HG03442 (cell line): ENCODE measurements at regions not wholly inside any gene's neighbourhood (a gene's known extent, or its start where the extent isn't known, plus 50 kb on each side); places are given as distances from the start of the nearest gene placed in this dataset.
A peak's percentile ranks its signal among the peaks of the same experiment; 100 is the strongest.
"Not testable (repeated sequence)": the region's sequence is repeated elsewhere in the genome, so short reads cannot be mapped to it uniquely, and the experiment has no call there.

Source experiments
- ATAC-seq: cut with Tn5 transposase; IDR thresholded peaks from one replicate; pipeline ENCODE4 v1.9.1; 2021; ENCODE audit warnings: mild to moderate bottlenecking, moderate library complexity; ENCODE audit not compliant: unreplicated experiment

DNA sequence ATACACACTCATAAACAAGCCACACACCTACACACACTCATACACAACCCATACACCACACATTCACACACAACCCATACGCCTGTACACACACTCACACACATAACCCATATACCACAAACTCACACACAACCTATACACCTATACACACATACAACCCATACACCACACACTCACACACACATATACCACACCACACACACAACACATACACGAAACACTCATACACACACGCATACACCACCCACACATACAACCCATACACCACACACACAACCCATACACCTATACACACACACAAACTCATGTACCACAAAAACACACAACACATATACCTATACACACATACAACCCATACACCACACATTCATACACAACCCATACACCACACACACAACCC is 164.3 kb downstream of the TMEM121 start:
- ATAC-seq: no peak

DNA sequence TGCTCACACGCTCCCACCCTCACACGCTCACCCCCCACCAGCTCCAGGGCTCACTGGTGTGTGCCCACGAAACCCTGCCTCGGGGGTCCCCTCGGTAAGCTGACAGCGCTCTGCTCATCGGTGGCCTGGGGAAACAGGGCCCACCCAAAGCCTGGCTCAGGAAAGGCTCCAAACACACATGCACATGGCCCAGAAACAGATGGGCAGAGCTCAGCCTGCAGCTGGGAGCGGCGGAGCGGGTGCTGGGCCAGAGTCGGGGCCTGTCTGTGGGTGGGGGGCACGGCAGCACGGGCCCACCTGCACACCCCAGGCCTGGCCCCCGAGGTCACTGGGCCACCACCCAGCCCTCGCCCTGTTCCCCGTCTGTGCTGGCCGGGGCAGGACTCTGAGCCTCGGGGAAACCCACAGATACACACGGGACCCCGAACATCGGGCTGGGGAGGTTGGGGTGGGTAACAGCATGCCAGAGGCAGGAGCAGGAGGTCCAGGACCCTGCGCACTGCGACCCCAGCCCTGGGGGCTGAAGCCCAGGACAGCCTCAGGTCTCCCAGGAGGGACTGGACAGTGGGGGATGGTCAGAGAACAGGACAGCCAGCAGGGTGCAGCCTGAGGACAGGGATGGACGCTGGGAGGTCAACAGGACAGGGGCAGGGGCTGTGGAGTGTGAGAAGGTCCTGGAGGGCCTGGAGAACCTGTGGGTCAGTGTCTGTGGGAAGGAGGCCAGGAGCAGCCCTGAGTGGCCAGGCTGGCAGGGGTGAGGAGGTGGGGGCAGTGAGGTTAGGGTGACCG is 165.1 kb downstream of the TMEM121 start:
- not testable (repeated sequence) for ATAC-seq

DNA sequence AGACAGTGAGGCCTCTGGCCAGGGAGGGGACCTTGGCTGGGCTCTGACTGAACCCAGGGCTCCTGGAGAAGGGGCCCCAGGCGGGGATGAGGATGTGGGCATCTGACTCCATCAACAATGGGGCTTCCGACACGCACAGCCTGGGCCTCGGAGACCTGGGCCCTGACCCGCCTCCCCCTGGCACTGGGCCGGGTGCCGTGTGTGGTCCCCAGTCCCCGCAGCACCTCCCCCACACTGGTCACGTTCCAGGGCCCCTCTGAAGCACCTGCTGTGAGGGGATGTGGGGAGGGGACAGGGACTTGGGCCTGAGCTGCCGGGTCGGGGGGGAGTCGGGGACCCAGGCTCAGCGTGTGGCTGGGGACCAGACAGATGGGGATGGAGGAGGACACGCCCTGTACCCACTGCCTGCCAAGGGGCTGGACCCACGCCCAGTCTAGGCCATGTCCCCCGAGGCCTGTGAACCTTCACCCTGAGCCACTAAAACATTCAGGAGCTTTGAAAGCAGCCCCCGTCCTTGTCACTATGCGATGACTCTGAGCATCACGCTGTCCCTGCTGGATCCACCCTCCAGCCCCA is 165.8 kb downstream of the TMEM121 start:
- ATAC-seq: not testable (repeated sequence)

GRCh38 chr14:105694961-105695360 is 168.6 kb downstream of the TMEM121 start:
- ATAC-seq: no peak

- peak; percentile 52 for ATAC-seq
Measured at GRCh38 chr14:105696388-105696787, 170.0 kb downstream of the TMEM121 start.

DNA sequence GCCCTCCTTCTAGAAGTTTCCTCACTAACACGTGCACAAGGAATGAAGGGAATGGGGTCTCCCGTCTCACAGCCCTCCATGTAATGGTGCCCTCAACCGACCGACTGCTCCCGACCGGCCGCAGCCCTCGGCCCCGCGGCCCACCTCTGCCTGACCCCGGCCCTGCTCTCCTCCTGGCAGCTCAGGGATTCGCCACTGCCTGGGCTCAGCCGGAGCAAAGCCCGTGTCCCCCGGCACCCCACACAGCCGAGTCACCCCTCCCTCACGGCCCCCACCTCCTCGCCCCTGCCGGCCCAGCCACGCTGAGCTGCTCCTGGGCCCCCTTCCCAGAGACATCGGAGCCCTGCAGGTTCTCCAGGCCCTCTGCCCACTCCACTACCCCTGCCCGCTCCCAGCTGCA is 171.0 kb downstream of the TMEM121 start:
- ATAC-seq: not testable (repeated sequence)

DNA sequence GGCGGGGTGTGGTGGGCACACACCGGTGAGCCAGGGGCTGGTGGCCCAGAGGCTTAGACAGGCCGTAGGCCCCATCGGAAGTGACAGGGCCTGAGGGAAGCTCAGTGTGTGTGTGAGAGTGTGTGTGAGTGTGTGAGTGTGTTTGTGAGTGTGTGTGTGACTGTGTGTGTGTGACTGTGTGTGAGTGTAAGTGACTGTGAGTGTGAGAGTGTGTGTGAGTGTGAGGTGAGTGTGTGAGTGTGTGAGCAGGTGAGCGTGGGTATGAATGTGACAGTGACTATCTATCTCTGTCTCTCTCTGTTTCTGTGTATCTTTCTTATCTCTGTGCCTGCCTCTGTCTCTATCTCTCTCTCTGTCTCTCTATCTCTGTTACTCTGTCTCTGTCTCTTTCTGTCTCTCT is 171.6 kb downstream of the TMEM121 start:
- not testable (repeated sequence) for ATAC-seq

- ATAC-seq: not testable (repeated sequence)
Measured at GRCh38 chr14:105698940-105699556, 172.7 kb downstream of the TMEM121 start.

- not testable (repeated sequence) for ATAC-seq
Measured at GRCh38 chr14:105699706-105700105, 173.3 kb downstream of the TMEM121 start.

DNA sequence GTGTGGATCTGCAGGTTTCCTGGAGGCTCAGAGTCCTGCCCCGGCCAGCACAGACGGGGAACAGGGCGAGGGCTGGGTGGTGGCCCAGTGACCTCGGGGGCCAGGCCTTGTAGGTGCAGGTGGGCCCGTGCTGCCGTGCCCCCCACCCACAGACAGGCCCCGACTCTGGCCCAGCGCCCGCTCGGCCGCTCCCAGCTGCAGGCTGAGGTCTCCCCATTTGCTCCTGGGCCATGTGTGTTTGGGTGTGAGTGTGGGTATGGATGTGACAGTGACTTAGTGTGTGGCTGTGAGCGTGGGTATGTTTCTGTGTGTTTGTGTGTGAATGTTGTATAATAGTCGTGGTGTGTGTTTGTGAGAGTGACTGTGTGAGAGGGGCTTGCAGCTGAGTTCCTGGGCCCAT is 173.8 kb downstream of the TMEM121 start:
- ATAC-seq: not testable (repeated sequence)

DNA sequence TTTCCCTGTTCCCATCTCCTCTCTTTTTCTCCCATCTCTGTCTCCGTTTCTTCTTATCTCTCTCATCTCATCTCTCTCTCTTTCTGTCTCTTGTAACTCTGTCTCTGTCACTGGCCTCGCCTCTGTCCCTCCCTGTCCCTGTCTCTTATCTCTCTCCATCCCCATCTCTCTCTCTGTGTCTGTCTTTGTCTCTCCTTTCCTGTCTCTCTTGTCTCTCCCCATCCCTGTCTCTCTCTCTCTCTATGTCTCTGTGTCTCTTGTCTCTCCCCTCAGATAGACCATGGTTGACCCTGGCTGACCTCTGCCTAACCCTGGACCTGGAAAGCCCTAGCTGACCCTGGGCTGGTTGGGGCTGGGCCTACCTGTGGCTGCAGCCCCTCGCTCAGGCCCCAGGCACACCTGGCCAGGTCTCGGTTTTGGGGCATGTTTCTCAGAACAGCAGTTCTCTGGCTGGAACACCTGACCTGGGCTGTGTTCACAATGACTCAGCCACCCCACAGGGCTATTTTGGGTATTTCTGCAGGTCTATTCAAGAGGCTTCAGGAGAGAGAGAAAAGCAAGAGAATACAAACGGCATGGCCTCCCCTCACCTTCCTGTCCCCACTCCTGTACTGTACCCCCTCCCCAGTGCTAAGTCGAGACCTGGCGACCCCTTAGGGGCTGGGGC is 174.4 kb downstream of the TMEM121 start:
- ATAC-seq: no peak

DNA sequence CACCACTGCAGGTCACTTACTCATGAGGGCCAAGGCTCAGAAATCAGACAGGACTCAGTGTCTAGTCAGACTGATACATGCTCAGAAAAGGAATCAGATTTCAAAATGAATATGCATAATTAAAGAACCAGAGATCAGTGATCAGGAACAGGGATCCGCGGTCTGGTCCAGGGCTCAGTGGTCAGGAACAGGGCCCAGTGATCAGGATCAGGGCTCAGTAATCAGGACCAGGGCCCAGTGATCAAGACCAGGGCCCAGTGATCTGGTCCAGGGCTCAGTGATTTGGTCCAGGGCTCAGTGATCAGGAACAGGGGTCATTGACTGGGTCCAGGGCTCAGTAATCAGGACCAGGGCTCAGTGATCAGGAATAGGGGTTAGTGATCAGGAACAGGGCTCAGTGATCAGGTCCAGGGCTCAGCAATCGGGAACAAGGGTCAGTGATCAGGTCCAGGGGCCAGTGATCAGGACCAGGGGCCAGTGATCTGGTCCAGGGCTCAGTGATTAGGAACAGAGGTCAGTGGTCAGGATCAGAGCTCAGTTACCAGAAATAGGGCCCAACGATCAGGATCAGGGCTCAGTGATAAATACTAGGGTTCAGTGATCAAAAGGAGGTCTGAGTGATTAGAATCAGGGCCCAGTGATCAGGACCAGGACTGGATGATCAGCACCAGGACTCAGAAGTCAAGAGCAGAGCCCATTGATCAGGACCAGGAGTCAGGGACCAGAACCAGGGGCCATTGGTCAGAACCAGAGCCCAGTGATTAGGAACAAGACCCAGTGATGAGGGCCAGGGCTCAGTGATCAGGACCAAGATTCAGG is 175.3 kb downstream of the TMEM121 start:
- ATAC-seq: no peak

GRCh38 chr14:105702275-105702817 is 176.0 kb downstream of the TMEM121 start:
- ATAC-seq: no peak

GRCh38 chr14:105703044-105703665 is 176.8 kb downstream of the TMEM121 start:
- ATAC-seq: not testable (repeated sequence)

GRCh38 chr14:105704091-105704490 is 177.7 kb downstream of the TMEM121 start:
- ATAC-seq: not testable (repeated sequence)

DNA sequence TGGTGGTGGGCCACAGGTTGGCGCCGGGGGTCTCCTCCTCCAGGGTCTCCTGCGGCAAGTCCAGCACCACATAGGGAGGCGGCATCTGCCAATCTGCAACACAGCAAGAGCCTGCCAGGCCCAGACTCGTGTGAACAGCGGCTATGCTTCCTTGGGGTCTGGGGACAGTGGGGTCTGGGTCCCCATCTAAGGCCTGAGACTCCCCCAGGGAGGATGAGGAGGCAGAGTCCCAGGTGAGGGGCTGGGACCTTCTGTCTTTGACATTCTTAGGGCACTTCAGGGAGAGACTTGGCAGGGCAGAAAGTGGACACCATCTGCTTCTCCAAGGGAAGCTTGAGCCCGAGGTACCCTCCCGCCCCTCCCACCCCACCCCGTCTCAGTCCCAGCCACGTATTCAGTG is 178.1 kb downstream of the TMEM121 start:
- not testable (repeated sequence) for ATAC-seq

- ATAC-seq: not testable (repeated sequence)
Measured at GRCh38 chr14:105705512-105705861, 179.1 kb downstream of the TMEM121 start.

GRCh38 chr14:105705862-105706700 is 179.7 kb downstream of the TMEM121 start:
- ATAC-seq: peak; percentile 38

GRCh38 chr14:105706701-105707019 is 180.3 kb downstream of the TMEM121 start:
- ATAC-seq: not testable (repeated sequence)
